ENCODE measurements at regions not wholly inside any gene's neighbourhood (a gene's known extent, or its start where the extent isn't known, plus 50 kb on each side); places are given as distances from the start of the nearest gene placed in this dataset.

DNA sequence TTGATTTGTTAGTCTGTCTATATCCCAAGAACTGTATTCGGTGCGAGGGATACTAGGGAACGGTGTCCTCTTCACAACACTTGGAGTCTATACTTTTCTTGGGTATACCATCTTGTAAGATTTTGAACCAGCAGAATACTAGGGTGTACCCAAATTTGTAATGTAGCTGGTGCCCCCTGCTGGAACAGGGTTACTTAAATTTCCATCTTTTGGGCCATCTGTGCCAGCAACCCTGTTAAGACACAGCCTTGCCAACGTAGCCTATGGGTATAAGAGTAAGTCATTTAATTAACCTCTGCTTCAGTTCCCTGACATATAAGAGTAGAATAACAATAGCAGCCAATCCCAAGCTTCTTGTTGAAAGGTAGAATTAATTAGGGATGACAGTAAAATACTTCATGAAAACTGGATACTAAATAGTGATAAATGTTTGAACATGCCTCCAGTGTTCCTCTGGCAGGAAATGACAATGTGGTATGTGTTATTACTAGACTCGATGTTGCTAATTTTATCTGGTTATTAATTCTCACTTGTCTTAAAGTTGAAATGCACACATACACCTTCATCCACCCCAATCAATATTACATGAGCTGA, 607.6 kb downstream of the FGF9 start:
- Histone ChIP-seq H3K79me2 (ENCODE audit: low read depth) (no peaks in the 10 kb centered on the region), H3K4me2 (no peak overlapping the region), H3K4me3 (no peak overlapping the region), H2AFZ (no peak overlapping the region), H3F3A (ENCODE audit: insufficient read depth, low read depth) (no peaks in the 10 kb centered on the region), H3K9me2 (ENCODE audit: insufficient read depth) (no peaks in the 10 kb centered on the region), H3K36me3 (ENCODE audit: low read depth) (no peaks in the 10 kb centered on the region), H3K27me3 (ENCODE audit: insufficient read depth, low read depth) (peaks cover 15% of the 10 kb centered on the region; the same call in 1 of the 2 replicates), H4K20me1 (ENCODE audit: insufficient read depth) (no peaks in the 10 kb centered on the region), H3K27ac (no peak overlapping the region), H3K9me3 (ENCODE audit: insufficient read depth, low read depth) (no peaks in the 10 kb centered on the region), H3K4me1 (replicated peaks; ENCODE audit: insufficient read depth) (no peaks in the 10 kb centered on the region)
- BruUV-seq (replicated peaks), result no TSS peak
- CTCF ChIA-PET, result no interaction called here
- intact Hi-C loops (cut with micrococcal nuclease; ENCODE audit: unreplicated experiment), result no loop called here
- DNase-seq, result peak in 1 of 2 experiments; percentile 3
- TF ChIP-seq EZH2 (IDR thresholded peaks at IDR 0.05; ENCODE audit: low read depth), result no peak
- TF ChIP-seq, protein P1, sequence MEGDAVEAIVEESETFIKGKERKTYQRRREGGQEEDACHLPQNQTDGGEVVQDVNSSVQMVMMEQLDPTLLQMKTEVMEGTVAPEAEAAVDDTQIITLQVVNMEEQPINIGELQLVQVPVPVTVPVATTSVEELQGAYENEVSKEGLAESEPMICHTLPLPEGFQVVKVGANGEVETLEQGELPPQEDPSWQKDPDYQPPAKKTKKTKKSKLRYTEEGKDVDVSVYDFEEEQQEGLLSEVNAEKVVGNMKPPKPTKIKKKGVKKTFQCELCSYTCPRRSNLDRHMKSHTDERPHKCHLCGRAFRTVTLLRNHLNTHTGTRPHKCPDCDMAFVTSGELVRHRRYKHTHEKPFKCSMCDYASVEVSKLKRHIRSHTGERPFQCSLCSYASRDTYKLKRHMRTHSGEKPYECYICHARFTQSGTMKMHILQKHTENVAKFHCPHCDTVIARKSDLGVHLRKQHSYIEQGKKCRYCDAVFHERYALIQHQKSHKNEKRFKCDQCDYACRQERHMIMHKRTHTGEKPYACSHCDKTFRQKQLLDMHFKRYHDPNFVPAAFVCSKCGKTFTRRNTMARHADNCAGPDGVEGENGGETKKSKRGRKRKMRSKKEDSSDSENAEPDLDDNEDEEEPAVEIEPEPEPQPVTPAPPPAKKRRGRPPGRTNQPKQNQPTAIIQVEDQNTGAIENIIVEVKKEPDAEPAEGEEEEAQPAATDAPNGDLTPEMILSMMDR (conservative IDR thresholded peaks at IDR 0.05), result peak; percentile 47; the same call in 1 of the 2 replicates
- POLR2A ChIA-PET (ENCODE audit: unreplicated experiment), result no interaction called here

DNA sequence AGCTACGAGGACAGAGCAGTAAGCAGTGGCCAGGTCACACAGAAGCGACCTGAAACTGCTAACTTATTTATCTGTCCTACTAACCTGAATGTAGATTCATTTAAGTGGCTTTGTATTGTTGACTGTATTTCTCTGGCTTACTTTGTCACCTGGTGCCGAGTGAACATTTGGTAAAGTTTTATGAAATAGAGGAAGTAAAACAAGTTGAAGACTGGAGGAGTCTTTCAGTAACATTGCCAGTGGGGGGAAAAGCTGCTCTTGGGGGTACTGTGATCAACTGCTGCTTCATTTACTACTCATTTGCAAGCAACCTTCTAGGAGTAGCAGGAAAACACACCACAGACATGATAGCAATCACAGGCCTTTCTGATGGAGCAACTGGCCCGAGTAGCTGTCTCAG, 615.0 kb downstream of the FGF9 start:
- Histone ChIP-seq H3K9me3 (ENCODE audit: insufficient read depth, low read depth) (no peaks in the 10 kb centered on the region), H3K27me3 (ENCODE audit: insufficient read depth, low read depth) (peaks cover 3% of the 10 kb centered on the region; the same call in 1 of the 2 replicates), H3K4me1 (replicated peaks; ENCODE audit: insufficient read depth) (no peaks in the 10 kb centered on the region), H3K36me3 (ENCODE audit: low read depth) (no peaks in the 10 kb centered on the region), H3K9me2 (ENCODE audit: insufficient read depth) (no peaks in the 10 kb centered on the region), H3K79me2 (ENCODE audit: low read depth) (no peaks in the 10 kb centered on the region), H3K4me3 (no peak overlapping the region), H3K4me2 (no peak overlapping the region), H4K20me1 (ENCODE audit: insufficient read depth) (no peaks in the 10 kb centered on the region), H2AFZ (no peak overlapping the region), H3K27ac (no peak overlapping the region), H3F3A (ENCODE audit: insufficient read depth, low read depth) (no peaks in the 10 kb centered on the region)
- intact Hi-C loops (cut with micrococcal nuclease; ENCODE audit: unreplicated experiment), result no loop called here
- DNase-seq, result no peak
- ChIA-PET POLR2A (ENCODE audit: unreplicated experiment) (no interaction called here), CTCF (no interaction called here)
- TF ChIP-seq EZH2 (IDR thresholded peaks at IDR 0.05; ENCODE audit: low read depth), result no peak
- TF ChIP-seq, protein P1 (conservative IDR thresholded peaks at IDR 0.05), result no peak
- no TSS peak for BruUV-seq (replicated peaks)

DNA sequence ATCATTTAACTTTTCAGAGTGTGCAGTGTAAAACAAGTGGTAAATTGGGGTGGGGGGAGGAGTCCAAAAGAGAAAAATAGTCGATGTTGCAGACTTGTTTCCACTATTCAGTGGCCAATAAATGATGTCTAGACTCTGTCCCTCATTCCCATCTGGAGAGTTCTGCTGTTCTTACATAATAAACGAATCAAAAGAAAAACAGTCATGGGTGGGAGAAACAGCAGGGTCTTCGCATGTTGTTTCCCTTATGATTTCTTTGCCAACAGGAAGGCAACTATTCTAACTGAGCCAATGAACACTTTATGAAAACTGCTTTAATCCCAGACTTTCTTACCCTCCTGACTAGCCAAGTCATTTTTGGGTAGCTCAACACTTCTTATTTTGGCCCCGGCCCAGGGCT, 615.5 kb downstream of the FGF9 start:
- Histone ChIP-seq H3K9me2 (ENCODE audit: insufficient read depth) (no peaks in the 10 kb centered on the region), H3K79me2 (ENCODE audit: low read depth) (no peaks in the 10 kb centered on the region), H3K4me3 (no peak overlapping the region), H3F3A (ENCODE audit: insufficient read depth, low read depth) (no peaks in the 10 kb centered on the region), H3K27ac (no peak overlapping the region), H3K36me3 (ENCODE audit: low read depth) (no peaks in the 10 kb centered on the region), H2AFZ (no peak overlapping the region), H3K27me3 (ENCODE audit: insufficient read depth, low read depth) (peaks cover 3% of the 10 kb centered on the region; the same call in 1 of the 2 replicates), H3K4me1 (replicated peaks; ENCODE audit: insufficient read depth) (no peaks in the 10 kb centered on the region), H4K20me1 (ENCODE audit: insufficient read depth) (no peaks in the 10 kb centered on the region), H3K4me2 (no peak overlapping the region), H3K9me3 (ENCODE audit: insufficient read depth, low read depth) (no peaks in the 10 kb centered on the region)
- DNase-seq, result no peak
- no peak for TF ChIP-seq EZH2 (IDR thresholded peaks at IDR 0.05; ENCODE audit: low read depth)
- TF ChIP-seq, protein P1 (conservative IDR thresholded peaks at IDR 0.05), result no peak
- POLR2A ChIA-PET (ENCODE audit: unreplicated experiment), result no interaction called here
- no TSS peak for BruUV-seq (replicated peaks)
- intact Hi-C loops (cut with micrococcal nuclease; ENCODE audit: unreplicated experiment), result no loop called here
- CTCF ChIA-PET, result interaction anchor here (0.7 kb wide), 1 partner anchor 167 kb away, joined by 4 read pairs; no protein-coding TSS in a partner anchor
